Keratinocyte (primary cell): ENCODE measurements at regions not wholly inside any gene's neighbourhood (a gene's known extent, or its start where the extent isn't known, plus 50 kb on each side); places are given as distances from the start of the nearest gene placed in this dataset.
"Not testable (repeated sequence)": the region's sequence is repeated elsewhere in the genome, so short reads cannot be mapped to it uniquely, and the experiment has no call there.

Experiments
- CTCF ChIP-seq, 3 experiments: IDR thresholded peaks in 1 of 3; conservative IDR thresholded peaks in 1 of 3; optimal IDR thresholded peaks in 1 of 3; 2 replicates in 2 of 3; 3 replicates in 1 of 3; pipeline versions ENCODE3 to v1.5.1; 2011; ENCODE audit warnings: low read length in 3 of 3, mild to moderate bottlenecking in 3 of 3, moderate library complexity in 2 of 3, control low read depth in 1 of 3, inconsistent platforms in 1 of 3; ENCODE audit not compliant: insufficient read depth in 2 of 3; ENCODE audit errors: extremely low read depth in 1 of 3
- EZH2 ChIP-seq: IDR thresholded peaks from one replicate; pipeline ENCODE4 v1.6.1; 2012; ENCODE audit warnings: inconsistent platforms, mild to moderate bottlenecking, low read length, moderate library complexity

DNA sequence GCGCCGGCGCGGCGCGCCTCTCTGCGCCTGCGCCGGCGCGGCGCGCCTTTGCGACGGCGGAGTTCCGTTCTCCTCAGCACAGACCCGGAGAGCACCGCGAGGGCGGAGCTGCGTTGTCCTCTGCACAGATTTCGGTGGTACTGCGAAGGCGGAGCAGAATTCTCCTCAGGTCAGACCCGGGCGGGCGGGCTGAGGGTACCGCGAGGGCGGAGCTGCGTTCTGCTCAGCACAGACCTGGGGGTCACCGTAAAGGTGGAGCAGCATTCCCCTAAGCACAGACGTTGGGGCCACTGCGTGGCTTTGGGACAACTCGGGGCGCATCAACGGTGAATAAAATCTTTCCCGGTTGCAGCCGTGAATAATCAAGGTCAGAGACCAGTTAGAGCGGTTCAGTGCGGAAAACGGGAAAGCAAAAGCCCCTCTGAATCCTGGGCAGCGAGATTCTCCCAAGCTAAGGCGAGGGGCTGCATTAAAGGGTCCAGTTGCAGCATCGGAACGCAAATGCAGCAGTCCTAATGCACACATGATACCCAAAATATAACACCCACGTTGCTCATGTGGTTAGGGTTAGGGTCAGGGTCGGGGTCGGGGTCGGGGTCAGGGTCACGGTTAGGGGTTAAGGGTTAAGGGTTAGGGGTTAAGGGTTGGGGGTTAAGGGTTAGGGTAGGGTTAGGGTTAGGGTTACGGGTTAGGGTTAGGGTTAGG, 168.4 kb downstream of the OR4F15 start:
- TF ChIP-seq CTCF (optimal IDR thresholded peaks at IDR 0.05 in 1 of 3, IDR thresholded peaks at IDR 0.05 in 1 of 3, conservative IDR thresholded peaks at IDR 0.05 in 1 of 3; ENCODE audit: extremely low read depth in 1 of 3, insufficient read depth in 2 of 3, low read length in 3 of 3); EZH2: not testable (repeated sequence)
